GM23338 (cell line): ENCODE measurements at regions not wholly inside any gene's neighbourhood (a gene's known extent, or its start where the extent isn't known, plus 50 kb on each side); places are given as distances from the start of the nearest gene placed in this dataset.

ENCODE experiments used
- CREB1 ChIP-seq: fragments of 250-450 bp; sonication (Bioruptor Pico); IDR thresholded peaks from 2 replicates; pipeline ENCODE4 v1.5.0; 2020; ENCODE audit warnings: low read depth, mild to moderate bottlenecking, moderate library complexity
- EZH2phosphoT487 ChIP-seq: fragments of 200-600 bp; sonication (generic); IDR thresholded peaks from one replicate; pipeline ENCODE4 v1.8.1; 2018; ENCODE audit warnings: antibody characterized with exemption; ENCODE audit not compliant: unreplicated experiment
- JUNB ChIP-seq: IDR thresholded peaks from one replicate; pipeline ENCODE4 v1.6.1; 2016; ENCODE audit warnings: antibody characterized with exemption; ENCODE audit not compliant: unreplicated experiment
- NANOG ChIP-seq: IDR thresholded peaks from 2 replicates; pipeline ENCODE4 v1.6.1; 2016; ENCODE audit warnings: antibody characterized with exemption, borderline replicate concordance
- POLR2AphosphoS5 ChIP-seq: IDR thresholded peaks from 2 replicates; pipeline ENCODE4 v1.6.1; 2016; ENCODE audit warnings: antibody characterized with exemption, low read depth
- ZNF114 ChIP-seq: fragments of 250-450 bp; sonication (Bioruptor Pico); IDR thresholded peaks from 2 replicates; pipeline ENCODE4 v1.5.0; 2020; ENCODE audit warnings: mild to moderate bottlenecking, moderate library complexity
- ZNF331 ChIP-seq: fragments of 250-450 bp; sonication (Bioruptor Pico); IDR thresholded peaks from 2 replicates; pipeline ENCODE4 v1.5.0; 2020; ENCODE audit warnings: low read depth, mild to moderate bottlenecking, moderate library complexity
- TF ChIP-seq, protein P1 (sequence below): fragments of 250-450 bp; sonication (Bioruptor Pico); IDR thresholded peaks from 2 replicates; pipeline ENCODE4 v1.5.0; 2020; ENCODE audit warnings: mild to moderate bottlenecking, moderate library complexity
- TF ChIP-seq, protein P2 (sequence below), 2 experiments: fragments of 200-600 bp in 1 of 2; sonication (generic) in 1 of 2; conservative IDR thresholded peaks; 2 replicates each; pipeline versions ENCODE4 v1.5.1 to v1.6.1; 2016 to 2017; ENCODE audit warnings: antibody characterized with exemption in 2 of 2, low read depth in 2 of 2, mild to moderate bottlenecking in 2 of 2, moderate library complexity in 1 of 2

DNA sequence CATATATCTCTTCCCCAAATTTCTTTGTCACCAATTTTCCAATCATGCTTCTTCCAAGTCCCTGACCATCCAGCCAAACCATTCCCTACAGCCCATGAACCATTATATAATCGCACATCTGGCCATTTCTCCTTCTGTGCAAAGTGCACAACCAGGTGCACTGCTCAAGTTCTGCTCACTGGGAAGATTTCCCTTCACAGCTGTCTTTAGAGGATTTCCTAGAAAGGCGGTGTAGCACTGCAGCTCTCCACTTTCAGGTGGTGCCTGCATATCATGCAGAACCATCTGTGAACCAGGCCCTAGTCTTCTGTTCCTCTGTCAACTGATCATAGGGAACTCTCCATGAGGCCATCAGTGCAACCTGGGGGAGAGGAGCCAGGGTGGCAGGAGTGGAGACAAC is 95.0 kb upstream of the CABCOCO1 start (continued):
- TF ChIP-seq, protein P1, sequence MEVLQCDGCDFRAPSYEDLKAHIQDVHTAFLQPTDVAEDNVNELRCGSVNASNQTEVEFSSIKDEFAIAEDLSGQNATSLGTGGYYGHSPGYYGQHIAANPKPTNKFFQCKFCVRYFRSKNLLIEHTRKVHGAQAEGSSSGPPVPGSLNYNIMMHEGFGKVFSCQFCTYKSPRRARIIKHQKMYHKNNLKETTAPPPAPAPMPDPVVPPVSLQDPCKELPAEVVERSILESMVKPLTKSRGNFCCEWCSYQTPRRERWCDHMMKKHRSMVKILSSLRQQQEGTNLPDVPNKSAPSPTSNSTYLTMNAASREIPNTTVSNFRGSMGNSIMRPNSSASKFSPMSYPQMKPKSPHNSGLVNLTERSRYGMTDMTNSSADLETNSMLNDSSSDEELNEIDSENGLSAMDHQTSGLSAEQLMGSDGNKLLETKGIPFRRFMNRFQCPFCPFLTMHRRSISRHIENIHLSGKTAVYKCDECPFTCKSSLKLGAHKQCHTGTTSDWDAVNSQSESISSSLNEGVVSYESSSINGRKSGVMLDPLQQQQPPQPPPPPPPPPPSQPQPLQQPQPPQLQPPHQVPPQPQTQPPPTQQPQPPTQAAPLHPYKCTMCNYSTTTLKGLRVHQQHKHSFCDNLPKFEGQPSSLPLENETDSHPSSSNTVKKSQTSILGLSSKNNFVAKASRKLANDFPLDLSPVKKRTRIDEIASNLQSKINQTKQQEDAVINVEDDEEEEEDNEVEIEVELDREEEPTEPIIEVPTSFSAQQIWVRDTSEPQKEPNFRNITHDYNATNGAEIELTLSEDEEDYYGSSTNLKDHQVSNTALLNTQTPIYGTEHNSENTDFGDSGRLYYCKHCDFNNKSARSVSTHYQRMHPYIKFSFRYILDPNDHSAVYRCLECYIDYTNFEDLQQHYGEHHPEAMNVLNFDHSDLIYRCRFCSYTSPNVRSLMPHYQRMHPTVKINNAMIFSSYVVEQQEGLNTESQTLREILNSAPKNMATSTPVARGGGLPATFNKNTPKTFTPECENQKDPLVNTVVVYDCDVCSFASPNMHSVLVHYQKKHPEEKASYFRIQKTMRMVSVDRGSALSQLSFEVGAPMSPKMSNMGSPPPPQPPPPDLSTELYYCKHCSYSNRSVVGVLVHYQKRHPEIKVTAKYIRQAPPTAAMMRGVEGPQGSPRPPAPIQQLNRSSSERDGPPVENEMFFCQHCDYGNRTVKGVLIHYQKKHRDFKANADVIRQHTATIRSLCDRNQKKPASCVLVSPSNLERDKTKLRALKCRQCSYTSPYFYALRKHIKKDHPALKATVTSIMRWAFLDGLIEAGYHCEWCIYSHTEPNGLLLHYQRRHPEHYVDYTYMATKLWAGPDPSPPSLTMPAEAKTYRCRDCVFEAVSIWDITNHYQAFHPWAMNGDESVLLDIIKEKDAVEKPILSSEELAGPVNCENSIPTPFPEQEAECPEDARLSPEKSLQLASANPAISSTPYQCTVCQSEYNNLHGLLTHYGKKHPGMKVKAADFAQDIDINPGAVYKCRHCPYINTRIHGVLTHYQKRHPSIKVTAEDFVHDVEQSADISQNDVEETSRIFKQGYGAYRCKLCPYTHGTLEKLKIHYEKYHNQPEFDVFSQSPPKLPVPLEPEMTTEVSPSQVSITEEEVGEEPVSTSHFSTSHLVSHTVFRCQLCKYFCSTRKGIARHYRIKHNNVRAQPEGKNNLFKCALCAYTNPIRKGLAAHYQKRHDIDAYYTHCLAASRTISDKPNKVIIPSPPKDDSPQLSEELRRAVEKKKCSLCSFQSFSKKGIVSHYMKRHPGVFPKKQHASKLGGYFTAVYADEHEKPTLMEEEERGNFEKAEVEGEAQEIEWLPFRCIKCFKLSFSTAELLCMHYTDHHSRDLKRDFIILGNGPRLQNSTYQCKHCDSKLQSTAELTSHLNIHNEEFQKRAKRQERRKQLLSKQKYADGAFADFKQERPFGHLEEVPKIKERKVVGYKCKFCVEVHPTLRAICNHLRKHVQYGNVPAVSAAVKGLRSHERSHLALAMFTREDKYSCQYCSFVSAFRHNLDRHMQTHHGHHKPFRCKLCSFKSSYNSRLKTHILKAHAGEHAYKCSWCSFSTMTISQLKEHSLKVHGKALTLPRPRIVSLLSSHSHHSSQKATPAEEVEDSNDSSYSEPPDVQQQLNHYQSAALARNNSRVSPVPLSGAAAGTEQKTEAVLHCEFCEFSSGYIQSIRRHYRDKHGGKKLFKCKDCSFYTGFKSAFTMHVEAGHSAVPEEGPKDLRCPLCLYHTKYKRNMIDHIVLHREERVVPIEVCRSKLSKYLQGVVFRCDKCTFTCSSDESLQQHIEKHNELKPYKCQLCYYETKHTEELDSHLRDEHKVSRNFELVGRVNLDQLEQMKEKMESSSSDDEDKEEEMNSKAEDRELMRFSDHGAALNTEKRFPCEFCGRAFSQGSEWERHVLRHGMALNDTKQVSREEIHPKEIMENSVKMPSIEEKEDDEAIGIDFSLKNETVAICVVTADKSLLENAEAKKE, result no peak
- no peak for TF ChIP-seq ZNF114
- no peak for TF ChIP-seq JUNB
- TF ChIP-seq CREB1 (CRISPR knock-in tag), result no peak
- no peak for TF ChIP-seq POLR2AphosphoS5
- TF ChIP-seq EZH2phosphoT487, result no peak
- no peak for TF ChIP-seq NANOG
- no peak for TF ChIP-seq ZNF331
- TF ChIP-seq, protein P2, sequence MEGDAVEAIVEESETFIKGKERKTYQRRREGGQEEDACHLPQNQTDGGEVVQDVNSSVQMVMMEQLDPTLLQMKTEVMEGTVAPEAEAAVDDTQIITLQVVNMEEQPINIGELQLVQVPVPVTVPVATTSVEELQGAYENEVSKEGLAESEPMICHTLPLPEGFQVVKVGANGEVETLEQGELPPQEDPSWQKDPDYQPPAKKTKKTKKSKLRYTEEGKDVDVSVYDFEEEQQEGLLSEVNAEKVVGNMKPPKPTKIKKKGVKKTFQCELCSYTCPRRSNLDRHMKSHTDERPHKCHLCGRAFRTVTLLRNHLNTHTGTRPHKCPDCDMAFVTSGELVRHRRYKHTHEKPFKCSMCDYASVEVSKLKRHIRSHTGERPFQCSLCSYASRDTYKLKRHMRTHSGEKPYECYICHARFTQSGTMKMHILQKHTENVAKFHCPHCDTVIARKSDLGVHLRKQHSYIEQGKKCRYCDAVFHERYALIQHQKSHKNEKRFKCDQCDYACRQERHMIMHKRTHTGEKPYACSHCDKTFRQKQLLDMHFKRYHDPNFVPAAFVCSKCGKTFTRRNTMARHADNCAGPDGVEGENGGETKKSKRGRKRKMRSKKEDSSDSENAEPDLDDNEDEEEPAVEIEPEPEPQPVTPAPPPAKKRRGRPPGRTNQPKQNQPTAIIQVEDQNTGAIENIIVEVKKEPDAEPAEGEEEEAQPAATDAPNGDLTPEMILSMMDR (conservative IDR thresholded peaks at IDR 0.05; ENCODE audit: low read depth in 2 of 2), result no peak
